Stimulated activated naive CD8-positive, alpha-beta T cell treated with anti-CD3 and anti-CD28 coated beads, Interleukin-15, amount 100 ng/mL, for 72 hours (primary cell): ENCODE measurements at regions not wholly inside any gene's neighbourhood (a gene's known extent, or its start where the extent isn't known, plus 50 kb on each side); places are given as distances from the start of the nearest gene placed in this dataset.

Experiments used
- ATAC-seq: fragments of 150-1000 bp; cut with Tn5 transposase; 2 replicates; pipeline ENCODE4 v1.10.0; 2021; ENCODE audit warnings: mild to moderate bottlenecking, moderate library complexity
- DNase-seq, 2 donors: peaks; one replicate each; pipeline ENCODE4 v3.0.0; 2021 to 2022
- H3K27ac Mint-ChIP-seq, 2 donors: one replicate each; pipeline ENCODE4 v1.8.0; 2022; ENCODE audit warnings: mild to moderate bottlenecking in 2 of 2, mixed read lengths in 2 of 2, moderate library complexity in 2 of 2
- H3K27me3 Mint-ChIP-seq: one replicate; pipeline ENCODE4 v1.8.0; 2022; ENCODE audit warnings: mixed read lengths
- H3K4me1 Mint-ChIP-seq: one replicate; pipeline ENCODE4 v1.8.0; 2022; ENCODE audit warnings: mild to moderate bottlenecking, mixed read lengths
- H3K4me3 Mint-ChIP-seq, 2 donors: one replicate each; pipeline ENCODE4 v1.8.0; 2022; ENCODE audit warnings: mild to moderate bottlenecking in 2 of 2, mixed read lengths in 2 of 2, moderate library complexity in 1 of 2
- H3K9me3 Mint-ChIP-seq, 2 donors: one replicate each; pipeline ENCODE4 v1.8.0; 2022; ENCODE audit warnings: mixed read lengths in 2 of 2

DNA sequence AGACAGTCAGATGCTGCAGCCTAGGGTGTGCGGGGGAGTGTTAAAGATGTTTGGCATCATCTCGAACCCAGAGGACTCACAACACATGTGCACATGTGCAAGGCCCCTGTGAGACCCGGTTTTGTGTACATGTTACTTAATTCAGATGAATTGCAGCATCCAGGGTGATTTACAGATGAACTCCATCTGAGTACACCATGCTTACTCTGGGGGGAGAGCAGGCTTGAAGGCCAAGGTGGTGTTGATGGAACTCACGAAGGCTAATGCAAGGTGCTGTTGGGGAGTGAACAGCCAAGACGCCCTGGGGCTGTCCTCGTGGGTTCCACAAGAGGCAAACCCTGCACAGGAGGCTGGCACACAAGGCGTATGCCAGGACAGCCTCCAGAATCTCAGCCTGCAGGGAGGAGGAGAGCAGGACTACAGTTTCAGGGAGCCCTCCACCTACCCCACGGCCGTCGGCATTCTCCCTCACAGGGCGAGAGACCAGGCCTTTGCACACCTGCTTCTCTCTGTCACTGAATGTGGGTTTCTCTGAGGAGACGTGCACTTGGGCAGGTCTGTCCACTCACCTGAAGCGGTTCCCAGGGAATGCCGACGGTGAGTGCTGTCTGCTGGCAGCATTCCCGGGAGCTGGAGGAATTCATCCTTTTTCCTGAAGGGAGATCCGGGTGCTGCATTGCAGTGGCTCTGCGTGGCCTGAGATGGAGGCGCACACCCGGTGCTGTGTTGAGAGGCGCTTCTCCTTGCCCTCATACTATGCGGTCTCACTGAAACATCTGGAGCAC lies 178.5 kb upstream of the RNF32 start:
- Mint-ChIP-seq H3K4me3 (no peak overlapping the region), H3K4me1 (no peaks in the 10 kb centered on the region), H3K27ac (no peak overlapping the region), H3K27me3 (peaks cover 56% of the 10 kb centered on the region), H3K9me3 (no peaks in the 10 kb centered on the region)
- ATAC-seq (no peak), DNase-seq (no peak)

DNA sequence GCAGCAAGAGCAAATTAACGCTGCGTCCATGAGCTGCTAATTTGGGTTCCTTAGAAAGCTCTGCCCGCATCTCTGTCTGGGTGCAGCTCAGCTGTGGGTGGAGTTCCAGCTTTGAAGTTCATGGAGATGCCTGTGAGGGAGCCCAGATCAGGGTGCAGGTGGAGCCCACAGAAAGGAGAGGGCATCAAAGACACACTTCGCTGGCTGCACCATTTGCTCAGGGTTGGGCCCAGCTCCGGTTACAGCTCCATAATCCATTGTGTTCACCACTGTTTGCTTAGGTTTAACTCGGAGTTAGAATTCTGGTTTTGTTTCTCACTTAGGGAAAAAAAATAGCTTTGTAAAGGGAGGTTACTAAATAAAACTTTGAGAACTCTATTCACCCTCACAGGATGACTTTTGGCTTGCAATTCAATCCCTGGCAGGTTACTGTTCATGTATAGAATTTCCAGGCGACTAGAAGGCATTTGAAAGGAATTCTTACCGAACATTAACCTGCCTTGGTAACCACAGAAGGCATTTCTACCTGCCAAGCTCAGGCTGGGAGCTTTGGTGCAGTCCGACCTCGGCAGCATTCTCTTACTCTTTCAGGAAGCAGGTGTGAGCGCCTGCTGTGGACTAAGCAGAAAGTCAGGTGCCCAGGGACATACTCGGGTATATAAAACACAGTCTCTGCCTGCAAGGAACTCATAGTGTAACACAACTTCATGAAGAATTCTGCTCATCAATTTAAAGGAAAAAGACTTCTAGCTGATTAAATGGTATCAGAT lies 179.5 kb upstream of the RNF32 start:
- Mint-ChIP-seq H3K27me3 (peaks cover 58% of the 10 kb centered on the region), H3K4me1 (no peaks in the 10 kb centered on the region), H3K9me3 (no peaks in the 10 kb centered on the region), H3K4me3 (no peak overlapping the region), H3K27ac (no peak overlapping the region)
- DNase-seq (no peak), ATAC-seq (no peak)

DNA sequence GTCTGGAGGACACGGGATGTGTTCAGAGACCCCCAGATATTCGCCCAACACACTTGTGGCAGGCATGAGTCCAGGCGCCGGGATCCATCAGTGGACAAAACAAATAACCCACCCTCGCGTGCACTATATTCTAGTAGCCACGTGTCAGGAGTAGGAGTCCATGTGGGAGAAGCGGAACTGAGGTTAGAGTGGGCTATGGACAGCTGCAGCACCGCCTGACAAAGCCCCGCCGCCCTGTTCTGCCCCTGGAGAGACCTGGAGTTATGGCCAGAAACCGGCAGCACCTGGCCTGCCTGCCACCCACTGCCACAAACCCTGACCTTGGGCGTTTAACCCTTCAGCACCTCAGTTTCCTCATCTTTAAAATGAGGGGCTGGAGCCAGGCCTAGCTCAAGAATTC lies 181.0 kb upstream of the RNF32 start:
- DNase-seq (no peak), ATAC-seq (no peak)
- no peaks in the 10 kb centered on the region for H3K9me3 Mint-ChIP-seq
- H3K4me3 Mint-ChIP-seq: no peak overlapping the region
- peaks cover 61% of the 10 kb centered on the region for H3K27me3 Mint-ChIP-seq
- H3K4me1 Mint-ChIP-seq: no peaks in the 10 kb centered on the region
- H3K27ac Mint-ChIP-seq: no peak overlapping the region

DNA sequence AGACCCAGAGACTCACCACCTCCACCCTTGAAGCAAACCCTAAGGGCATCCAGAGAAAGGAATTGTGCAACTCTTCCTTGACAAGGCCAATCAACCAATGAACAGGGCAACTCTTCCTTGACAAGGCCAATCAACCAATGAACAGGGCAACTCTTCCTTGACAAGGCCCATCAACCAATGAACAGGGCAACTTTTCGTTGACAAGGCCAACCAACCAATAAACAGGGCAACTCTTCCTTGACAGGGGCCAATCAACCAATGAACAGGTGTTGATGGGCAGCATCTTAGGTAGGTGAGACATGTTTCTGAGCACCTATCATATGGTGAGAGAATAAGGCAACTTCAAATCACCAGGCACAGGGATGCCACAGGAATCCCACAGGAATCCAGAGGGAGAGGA lies 181.5 kb upstream of the RNF32 start:
- Mint-ChIP-seq H3K27ac (no peak overlapping the region), H3K4me1 (no peaks in the 10 kb centered on the region), H3K9me3 (no peaks in the 10 kb centered on the region), H3K27me3 (peaks cover 56% of the 10 kb centered on the region), H3K4me3 (no peak overlapping the region)
- DNase-seq: no peak
- ATAC-seq: no peak

DNA sequence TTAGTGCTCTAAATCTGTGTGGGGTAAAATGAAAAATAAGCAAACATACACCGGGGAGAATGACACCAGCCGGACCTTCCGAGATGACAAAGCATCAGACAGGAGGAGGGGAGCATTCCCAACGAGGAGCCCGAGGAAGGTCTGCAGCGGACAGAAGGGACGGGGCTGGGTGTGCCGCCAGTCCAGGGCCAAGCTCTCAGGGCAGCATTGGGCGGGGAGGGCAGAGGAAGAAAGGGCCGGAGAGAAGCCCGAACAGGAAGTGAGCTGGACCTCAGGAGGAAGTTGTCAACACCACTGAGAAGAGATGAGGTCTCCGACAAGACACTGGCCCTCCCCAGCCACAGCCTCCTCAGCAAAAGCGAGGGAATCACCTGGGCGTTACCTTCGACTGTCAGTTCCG lies 182.6 kb upstream of the RNF32 start:
- H3K27me3 Mint-ChIP-seq: peaks cover 49% of the 10 kb centered on the region
- H3K4me1 Mint-ChIP-seq: no peaks in the 10 kb centered on the region
- H3K4me3 Mint-ChIP-seq: no peak overlapping the region
- no peaks in the 10 kb centered on the region for H3K9me3 Mint-ChIP-seq
- no peak for ATAC-seq
- DNase-seq: no peak
- H3K27ac Mint-ChIP-seq: no peak overlapping the region

DNA sequence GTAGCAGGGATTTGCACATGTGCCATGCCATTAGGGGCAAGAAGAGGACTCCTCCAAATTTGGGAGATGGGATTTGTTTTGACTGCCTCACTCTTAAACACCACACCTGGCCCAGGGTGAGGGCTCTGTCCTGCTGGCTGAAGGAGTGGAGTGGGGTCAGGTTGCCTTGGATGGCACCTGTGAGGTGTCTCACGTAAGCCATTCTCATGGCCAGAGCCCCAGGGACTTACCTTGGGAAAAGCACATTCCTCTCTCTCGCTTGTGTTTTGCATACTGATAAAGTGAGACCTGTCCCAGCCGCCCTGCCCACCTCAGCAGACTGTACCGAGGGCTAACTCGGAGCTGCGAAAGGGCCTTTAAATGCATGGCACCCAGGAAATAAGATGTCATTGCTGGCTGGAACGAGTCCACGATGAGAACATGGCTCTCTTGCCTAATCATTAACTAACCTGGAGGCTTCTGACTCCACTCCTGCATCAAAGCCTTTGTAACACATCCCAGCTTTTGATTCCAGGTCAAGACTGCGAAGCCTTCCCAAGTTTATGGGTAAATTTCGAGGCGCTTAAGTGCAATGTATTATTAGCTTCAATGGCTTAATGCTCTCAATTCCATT lies 184.0 kb upstream of the RNF32 start:
- Mint-ChIP-seq H3K4me1 (no peaks in the 10 kb centered on the region), H3K27me3 (peaks cover 57% of the 10 kb centered on the region), H3K9me3 (no peaks in the 10 kb centered on the region), H3K4me3 (no peak overlapping the region), H3K27ac (peak overlapping the region in 1 of 2 donors; percentile 72)
- no peak for DNase-seq
- no peak for ATAC-seq

DNA sequence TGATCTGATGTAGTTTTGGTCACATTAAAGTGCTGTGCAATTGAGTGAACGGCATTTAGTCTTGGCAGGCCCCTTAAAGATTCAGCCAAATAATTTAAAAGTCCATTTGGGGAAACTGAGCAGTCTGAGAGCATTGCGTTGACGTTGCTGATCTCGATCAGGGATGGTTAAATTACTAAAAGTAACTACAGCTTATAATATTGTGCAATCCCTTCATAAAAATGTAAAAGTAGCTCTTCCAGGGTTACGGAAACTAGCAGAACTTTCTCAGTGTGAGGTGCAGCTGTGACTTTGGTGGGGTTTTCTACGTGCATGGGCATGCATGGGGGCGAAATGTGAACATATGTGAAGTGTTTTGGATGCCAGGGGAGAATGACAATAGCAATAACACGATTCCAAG lies 184.5 kb upstream of the RNF32 start:
- ATAC-seq (no peak), DNase-seq (no peak)
- H3K4me3 Mint-ChIP-seq: no peak overlapping the region
- H3K27me3 Mint-ChIP-seq: peaks cover 57% of the 10 kb centered on the region
- no peak overlapping the region for H3K27ac Mint-ChIP-seq
- no peaks in the 10 kb centered on the region for H3K4me1 Mint-ChIP-seq
- no peaks in the 10 kb centered on the region for H3K9me3 Mint-ChIP-seq

DNA sequence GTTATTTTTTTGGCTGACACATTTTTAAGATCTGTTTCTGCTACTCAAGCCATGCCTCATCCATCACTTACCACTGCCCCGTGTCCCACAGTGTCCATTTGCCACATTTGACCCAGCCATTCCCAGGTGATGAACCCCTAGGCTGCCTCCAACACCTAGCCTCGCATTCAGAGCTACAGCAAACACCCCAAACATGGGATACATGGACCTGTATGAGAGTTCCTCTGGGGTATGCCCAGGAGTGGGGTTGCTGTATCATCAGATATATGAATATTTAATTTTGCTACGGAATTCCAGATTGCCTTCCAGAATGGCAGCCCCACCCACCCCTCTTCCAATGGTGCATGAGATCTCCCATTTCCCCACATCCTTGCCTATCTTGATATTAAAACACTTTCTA lies 190.1 kb upstream of the RNF32 start:
- Mint-ChIP-seq H3K27me3 (peaks cover 14% of the 10 kb centered on the region), H3K9me3 (no peaks in the 10 kb centered on the region), H3K4me1 (no peaks in the 10 kb centered on the region), H3K4me3 (no peak overlapping the region), H3K27ac (no peak overlapping the region)
- DNase-seq (no peak), ATAC-seq (no peak)

DNA sequence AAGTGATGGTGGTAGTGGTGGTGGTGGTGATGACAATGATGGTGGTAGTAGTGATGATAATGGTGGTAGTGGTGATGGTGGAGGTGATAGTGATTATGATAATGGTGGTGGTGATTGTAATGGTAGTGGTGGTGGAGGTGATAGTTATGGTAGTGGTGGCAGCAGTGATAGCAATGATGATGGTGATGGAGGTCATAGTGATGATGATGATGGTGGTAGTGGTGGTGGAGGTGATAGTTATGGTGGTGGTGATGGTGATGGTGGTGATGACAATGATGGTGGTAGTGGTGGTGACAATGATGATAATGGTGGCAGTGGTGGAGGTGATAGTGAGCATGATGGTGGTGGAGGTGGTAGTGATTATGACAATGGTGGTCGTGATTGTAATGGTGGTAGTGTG lies 191.7 kb upstream of the RNF32 start:
- ATAC-seq (no peak), DNase-seq (no peak)
- Mint-ChIP-seq H3K9me3 (no peaks in the 10 kb centered on the region), H3K4me1 (no peaks in the 10 kb centered on the region), H3K4me3 (no peak overlapping the region), H3K27ac (no peak overlapping the region), H3K27me3 (peaks cover 12% of the 10 kb centered on the region)

DNA sequence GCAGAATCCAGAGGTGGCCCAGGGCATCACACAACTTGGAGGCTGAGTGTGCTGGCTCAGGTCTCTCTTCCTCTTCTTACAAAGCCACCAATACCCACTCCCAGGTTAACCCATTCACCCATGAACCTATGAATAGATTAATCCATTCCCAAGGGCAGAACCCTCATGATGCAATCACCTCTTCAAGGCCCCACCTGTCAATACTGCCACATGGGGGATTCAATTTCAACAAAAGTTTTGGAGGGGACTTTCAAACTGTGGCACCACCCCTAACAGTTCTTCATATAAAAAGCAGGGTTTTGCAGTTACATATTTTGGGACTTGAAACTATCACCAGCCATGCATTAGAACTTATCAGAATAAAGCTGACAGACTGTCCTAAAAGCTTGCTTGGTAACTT lies 193.6 kb upstream of the RNF32 start:
- DNase-seq (no peak), ATAC-seq (no peak)
- Mint-ChIP-seq H3K27me3 (peaks cover 9% of the 10 kb centered on the region), H3K27ac (no peak overlapping the region), H3K4me3 (no peak overlapping the region), H3K9me3 (no peaks in the 10 kb centered on the region), H3K4me1 (no peaks in the 10 kb centered on the region)

DNA sequence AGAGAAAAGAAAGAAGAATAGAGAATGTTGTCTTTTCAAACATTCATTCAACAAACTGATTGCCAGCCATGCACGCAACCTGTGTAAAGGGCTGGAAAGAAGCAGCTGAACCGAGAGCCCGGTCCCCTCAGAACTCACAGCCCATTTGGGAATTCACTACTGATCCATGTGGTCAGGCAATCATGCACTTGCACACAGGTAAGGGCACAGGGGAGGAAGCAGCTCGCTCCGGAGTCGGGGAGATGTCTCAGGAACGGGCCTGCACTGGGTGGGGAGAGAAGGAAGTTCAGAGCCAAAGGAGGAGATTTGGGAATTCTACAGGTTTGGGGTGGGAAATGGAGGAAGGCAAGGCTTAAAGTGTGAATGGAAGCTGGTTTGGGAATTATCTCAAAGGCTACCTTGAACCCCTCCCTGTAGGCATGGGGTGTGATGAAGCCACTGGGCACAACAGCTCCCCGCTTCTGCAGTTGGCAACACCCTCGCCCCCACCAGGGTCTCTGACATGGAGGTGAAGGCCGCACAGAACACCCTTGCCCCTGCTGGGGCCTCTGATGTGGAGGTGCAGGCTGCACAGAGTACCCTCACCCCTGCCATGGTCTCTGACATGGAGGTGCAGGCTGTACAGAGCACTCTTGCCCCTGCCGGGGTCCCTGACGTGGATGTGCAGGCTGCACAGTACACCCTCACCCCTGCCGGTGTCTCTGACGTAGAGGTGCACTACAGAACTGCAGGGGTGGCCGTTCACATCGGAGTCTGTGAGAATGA lies 194.4 kb upstream of the RNF32 start:
- H3K4me1 Mint-ChIP-seq: no peaks in the 10 kb centered on the region
- no peak overlapping the region for H3K4me3 Mint-ChIP-seq
- no peak overlapping the region for H3K27ac Mint-ChIP-seq
- H3K9me3 Mint-ChIP-seq: no peaks in the 10 kb centered on the region
- ATAC-seq: no peak
- H3K27me3 Mint-ChIP-seq: peaks cover 13% of the 10 kb centered on the region
- no peak for DNase-seq

DNA sequence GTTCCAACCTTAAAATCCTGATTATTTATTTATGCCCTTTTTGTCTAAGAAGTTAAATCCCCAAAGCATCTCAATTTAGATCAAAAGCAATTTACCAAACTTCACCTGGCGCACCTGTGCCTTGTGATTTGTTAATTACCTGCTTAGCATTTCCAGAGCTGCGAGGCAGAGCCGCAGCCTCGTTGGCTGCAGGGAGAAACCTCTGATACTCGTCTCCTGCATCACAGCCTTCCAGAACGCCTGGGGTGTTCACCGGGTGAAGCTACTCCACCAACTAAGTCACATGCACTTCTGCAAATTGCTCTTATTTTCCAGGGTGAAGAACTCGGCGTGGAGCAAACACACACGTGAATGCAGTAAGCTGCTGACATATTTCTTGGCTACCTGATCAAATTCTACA lies 198.1 kb upstream of the RNF32 start:
- H3K27ac Mint-ChIP-seq: no peak overlapping the region
- H3K4me1 Mint-ChIP-seq: no peaks in the 10 kb centered on the region
- ATAC-seq (no peak), DNase-seq (no peak)
- peaks cover 22% of the 10 kb centered on the region for H3K27me3 Mint-ChIP-seq
- no peak overlapping the region for H3K4me3 Mint-ChIP-seq
- no peaks in the 10 kb centered on the region for H3K9me3 Mint-ChIP-seq

DNA sequence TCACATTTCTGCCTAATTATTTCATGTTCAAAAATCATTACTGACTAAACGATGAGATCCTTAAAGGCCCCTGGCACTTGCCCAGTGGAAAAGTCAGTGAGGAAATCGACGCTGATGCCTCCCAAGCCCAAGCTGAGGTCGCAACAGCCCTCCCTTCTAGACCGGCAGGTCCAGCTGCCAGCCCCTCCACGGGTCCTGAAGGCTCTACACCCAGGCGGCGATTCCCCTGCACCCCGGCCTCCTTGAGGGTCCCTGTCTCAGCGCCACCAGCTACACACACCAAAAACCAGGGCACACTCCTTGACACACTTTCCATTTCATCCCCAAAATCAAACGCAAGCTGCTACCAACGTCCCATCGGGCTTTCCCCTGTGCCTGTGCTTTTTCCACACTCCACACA lies 200.1 kb upstream of the RNF32 start:
- H3K4me3 Mint-ChIP-seq: no peak overlapping the region
- ATAC-seq (no peak), DNase-seq (no peak)
- no peaks in the 10 kb centered on the region for H3K9me3 Mint-ChIP-seq
- H3K27ac Mint-ChIP-seq: no peak overlapping the region
- no peaks in the 10 kb centered on the region for H3K4me1 Mint-ChIP-seq
- peaks cover 22% of the 10 kb centered on the region for H3K27me3 Mint-ChIP-seq

DNA sequence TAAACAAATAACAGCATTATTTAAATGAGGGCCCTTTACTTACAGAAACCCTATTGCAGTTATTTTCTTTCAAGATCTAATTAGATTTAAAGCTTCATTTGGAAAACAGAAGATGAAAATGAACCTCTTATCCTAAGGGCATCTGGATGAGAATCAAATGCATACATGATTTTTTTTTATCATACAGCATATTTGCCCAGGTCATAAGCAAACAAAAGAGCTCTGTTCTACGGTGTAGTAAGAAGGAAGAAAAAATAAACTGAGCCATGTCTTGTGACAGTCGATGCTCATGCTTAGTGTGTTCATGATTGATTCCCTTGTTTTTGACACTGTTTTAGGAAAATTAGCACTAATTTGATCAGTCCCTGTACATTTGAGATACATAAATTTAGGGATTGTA lies 202.6 kb upstream of the RNF32 start:
- Mint-ChIP-seq H3K27me3 (peaks cover 41% of the 10 kb centered on the region), H3K4me1 (no peaks in the 10 kb centered on the region), H3K4me3 (no peak overlapping the region), H3K27ac (no peak overlapping the region), H3K9me3 (no peaks in the 10 kb centered on the region)
- DNase-seq (no peak), ATAC-seq (no peak)

DNA sequence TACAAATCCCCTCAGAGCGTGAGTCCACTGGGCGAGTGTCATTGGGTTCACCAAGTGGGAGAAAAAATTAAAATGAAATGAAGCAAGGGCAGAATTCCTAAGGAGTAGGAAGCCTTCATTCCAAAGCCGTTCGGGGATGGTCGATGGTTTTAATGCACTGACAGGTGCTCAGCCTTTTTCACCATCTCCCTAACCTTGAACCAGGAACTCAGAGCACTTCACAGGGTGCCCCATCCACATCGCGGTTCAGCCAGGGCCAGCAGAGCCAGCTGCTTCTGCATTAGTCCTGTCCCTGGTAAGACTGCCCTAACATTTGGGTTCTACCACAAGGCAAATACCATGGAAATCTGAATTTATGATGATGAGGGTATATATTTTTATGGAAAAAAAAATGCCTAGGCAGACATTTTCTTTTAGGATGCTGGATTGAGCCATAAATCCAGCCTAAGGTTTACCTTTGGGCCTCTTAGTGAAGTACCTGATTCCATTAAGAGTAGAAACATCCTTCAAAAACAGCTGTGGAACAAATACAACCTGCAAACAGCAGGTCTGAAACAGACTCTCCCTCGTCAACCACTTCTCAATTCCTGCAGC lies 203.5 kb upstream of the RNF32 start:
- Mint-ChIP-seq H3K4me1 (no peaks in the 10 kb centered on the region), H3K27ac (no peak overlapping the region), H3K9me3 (no peaks in the 10 kb centered on the region), H3K4me3 (no peak overlapping the region), H3K27me3 (peaks cover 33% of the 10 kb centered on the region)
- DNase-seq (no peak), ATAC-seq (no peak)
